CD4-positive, alpha-beta T cell treated with Interleukin-6 at 100 ng/mL for 8 hours (primary cell): ENCODE measurements at regions not wholly inside any gene's neighbourhood (a gene's known extent, or its start where the extent isn't known, plus 50 kb on each side); places are given as distances from the start of the nearest gene placed in this dataset.
A peak's percentile ranks its signal among the peaks of the same experiment; 100 is the strongest.

Experiments
- DNase-seq: peaks from one replicate; pipeline ENCODE4 v3.0.0-alpha.2; 2020; ENCODE audit warnings: mixed read lengths, low spot score

DNA sequence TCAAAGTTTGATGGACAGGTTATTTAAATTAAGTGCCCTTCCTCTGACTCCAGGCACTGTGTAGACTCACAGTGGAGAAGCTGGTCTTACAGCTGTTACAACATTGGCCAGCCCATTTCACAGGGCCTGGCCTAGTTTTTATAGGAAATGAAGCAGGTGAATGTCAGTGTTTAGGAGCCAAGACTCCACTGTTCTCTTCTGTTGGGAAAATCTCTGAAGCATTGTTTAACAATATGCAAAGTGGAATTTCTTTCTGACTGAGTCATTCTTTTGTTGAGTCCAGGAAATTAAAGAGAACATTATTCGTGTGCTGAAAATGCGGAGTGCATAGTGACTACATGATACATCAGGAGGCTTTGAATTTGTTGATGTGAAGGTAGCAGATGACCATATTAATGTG, 64.7 kb downstream of the ARRDC4 start:
- no peak for DNase-seq

DNA sequence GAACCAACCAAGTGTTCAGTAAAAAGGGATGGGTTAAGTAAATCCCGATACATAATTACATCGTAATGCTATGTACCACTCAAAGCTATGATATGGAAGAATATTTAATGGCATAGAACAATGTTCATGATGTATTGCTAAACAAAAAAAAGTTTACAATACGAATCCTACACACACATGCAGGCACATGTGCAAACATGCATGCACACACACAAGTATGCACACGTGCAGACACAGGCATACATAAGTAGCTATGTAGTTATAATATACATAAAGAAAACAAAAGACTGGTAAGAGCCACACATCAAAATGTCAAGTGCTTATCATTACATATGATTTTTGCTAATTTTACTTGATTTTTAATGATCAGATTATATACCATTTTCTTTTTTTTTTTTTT, 74.2 kb downstream of the ARRDC4 start:
- no peak for DNase-seq

DNA sequence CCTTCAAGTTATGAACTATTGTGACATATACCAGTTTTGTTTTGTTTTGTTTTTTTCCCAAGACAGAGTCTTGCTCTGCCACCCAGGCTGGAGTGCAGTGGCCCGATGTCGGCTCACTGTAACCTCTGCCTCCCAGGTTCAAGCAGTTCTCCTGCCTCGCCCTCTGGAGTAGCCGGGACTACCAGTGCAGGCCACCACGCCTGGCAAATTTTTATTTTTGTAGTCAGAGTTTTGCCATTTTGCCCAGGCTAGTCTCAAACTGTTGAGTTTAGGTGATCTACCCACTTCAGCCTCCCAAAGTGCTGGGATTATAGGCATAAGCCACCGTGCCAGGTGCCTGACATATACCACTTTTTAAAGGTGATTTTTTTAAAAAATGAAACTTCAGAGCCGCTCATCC, 74.6 kb downstream of the ARRDC4 start:
- DNase-seq = no peak

DNA sequence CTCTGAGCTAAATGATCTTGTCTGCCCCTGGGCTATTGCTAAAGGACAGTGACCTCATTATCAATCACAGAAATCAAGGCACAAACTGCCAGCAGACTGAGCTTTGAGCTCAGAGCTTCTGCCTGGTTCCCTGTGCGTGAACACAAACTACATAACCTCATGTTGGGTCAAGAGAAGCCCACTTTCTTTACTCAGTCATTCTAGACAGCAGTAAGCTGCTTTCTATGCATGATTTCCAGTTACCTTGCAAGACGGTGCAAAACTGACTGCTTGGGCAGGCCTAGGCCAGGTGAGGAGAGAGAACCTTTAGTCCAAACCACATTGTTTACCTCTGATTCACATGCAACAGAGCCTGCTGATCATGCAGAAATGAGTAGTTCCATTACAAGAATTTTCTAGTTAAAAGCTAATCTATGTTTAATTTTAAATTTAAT, 75.1 kb downstream of the ARRDC4 start:
- DNase-seq = no peak

DNA sequence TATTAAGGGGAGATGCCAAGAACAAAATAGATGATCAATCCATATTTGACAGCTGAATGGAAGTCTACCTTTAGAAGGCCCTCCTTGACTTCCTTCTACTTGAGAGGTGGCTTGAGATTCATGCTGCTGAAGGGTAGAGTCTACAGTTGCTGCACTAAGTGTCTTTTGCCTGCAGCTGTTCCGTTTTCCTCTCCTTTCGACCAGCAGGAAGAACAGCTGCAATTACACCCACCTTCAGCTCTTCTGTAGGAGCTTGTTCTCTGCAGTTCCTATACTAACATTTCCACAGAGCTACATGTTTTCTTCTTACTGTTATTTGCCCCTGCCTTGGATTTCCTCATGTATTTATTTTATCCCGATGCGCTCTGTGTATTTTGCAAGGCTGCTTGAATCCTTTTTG, 79.1 kb downstream of the ARRDC4 start:
- DNase-seq = no peak

DNA sequence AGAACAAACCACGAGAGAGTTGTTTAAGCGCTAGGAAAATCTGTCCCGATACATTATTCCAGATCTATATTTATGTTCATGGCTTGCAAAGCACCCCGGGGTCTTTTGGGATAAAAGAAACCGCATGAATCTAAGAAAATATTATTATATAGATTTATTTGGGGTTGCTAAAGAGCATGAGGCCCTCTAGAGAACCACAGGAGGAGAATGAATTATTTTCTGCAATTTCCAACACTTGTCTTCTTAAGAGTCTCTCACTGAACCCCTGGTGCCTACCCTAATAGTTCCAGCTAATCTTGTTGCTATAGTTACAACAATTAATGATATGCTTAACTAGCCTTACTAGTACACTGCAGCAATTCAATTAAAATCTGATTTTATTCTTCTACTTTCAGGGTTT, 79.6 kb downstream of the ARRDC4 start:
- no peak for DNase-seq

DNA sequence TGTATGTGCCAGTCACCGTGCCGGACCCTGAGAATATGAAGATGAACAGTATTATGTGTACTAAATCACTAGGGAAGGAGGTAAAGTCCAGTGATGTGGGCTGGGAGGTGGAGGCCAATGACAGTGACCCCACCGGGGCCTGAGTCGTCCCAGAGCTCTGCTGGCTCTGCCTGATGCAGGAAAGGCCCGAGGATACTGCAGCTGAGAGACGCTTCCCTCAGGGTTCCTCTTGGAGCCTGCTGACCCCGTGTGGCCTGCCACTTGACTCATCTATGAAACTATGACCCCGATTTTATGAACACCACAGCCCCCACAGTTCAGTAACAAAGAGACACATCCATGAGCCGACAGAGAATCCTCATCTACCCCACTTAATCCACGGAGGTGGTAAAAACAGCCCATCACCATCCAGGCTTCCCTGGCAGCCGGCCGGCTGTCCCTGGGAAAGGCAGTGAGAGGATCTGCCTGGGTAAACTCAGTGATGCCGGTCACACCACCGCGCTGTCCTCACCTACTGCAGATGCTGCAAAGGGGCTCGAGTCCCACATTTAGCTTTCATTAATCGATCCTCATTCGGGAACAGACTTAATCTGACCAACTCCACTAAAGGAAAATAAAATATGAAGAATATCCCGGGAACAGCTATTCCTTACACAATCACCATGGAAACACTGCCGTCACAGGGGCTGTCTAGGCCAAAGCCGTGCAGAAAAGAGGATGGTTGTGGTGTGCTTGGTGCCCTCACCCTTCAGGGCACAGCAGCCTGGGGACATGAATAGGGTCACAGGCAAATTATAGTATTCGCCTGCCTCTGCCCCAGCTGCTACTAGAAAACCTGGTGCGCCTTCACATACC, 82.9 kb downstream of the ARRDC4 start:
- DNase-seq = no peak

DNA sequence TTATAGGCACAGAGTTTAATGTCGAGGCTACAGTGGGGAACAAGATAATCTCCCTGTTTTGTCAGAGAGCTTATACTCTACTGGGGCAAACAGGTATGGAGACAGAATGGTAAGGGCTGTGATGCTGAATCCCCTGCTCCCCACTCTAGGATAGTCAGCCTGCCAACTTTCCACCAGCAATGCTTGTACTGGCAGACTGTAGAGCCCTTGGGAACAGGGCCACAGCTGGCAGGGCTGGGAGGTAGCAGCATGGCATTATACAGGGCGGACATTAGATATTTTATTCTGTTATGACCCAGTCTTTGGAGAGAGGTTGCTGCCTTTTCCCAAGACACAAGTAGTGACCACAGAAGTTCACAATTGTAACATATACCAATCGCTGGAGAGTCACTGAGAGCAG, 91.2 kb downstream of the ARRDC4 start:
- no peak for DNase-seq

DNA sequence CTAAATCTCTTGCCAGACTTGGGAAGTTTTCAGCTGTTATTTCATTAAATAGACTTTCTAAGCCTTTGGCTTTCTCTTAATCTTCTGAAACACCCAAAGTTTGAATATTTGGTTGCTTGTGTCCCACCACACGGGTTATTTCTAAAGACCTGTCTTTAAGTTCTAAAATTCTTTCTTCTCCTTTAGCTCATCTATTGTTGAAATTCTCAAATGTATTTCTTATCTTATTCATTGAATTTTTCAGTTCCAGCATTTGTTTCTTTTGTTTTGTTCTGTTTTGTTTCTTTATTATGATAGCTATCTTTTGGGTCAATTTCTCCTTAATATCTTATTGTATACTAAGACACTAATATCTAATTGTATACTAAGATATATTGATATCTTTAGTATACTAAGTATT, 97.0 kb downstream of the ARRDC4 start:
- DNase-seq = no peak

DNA sequence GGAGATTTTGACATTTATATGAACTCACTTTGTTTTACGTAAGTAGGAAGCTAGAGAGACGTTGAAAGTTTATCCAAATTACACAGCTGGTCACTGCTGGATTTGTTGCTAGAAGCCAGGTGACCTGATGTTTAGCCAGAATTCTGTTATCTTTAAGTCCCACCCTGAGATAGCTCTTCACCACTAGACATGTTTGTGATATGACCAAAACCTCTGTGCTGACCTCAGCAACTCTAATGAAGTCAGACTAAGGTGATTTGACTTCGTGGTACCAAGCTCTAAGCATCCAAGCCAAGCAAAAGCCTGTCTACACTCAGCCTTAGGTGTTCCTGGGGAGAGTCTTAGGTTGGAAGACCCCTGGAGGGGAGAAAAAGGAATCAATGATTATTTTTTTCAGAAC, 102.4 kb downstream of the ARRDC4 start:
- no peak for DNase-seq

DNA sequence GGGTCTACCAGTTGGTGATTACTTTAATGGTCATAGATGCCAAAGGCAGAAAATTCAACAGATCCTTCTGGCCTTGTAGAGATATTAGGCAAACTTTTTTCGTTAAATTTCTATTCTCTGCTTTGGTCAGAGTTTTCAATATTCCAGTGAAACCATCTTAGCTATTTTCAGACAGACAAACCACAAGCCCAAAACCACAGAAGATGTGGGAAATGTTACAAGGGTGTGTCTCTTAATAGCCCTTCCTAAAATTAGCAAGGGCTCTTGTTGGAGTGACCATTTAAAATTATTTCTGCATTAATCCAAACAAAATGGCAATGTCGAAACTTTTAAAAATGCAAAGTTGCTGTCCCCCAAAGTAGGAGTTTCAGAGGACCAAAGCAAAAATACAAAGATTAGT, 102.8 kb downstream of the ARRDC4 start:
- DNase-seq = no peak

DNA sequence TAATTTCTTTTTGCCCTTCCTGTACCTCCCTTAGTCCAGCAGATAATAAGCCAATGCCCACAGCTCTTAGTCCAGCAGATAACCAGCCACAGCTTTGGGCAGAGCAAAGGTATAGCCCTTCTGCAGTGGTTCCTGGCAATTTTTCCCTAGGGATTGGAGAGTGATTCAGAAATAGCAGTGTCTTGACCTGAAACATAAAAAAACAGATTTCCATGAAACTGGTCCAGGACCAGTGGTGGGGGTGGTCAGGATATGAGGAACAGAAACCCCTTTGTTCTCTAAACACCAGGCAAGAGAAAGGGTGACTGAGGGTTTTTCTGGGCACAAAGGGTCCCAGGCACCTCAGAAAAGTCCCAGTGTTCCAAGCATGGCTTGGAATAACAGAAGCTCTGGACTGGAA, 103.4 kb downstream of the ARRDC4 start:
- DNase-seq = no peak

DNA sequence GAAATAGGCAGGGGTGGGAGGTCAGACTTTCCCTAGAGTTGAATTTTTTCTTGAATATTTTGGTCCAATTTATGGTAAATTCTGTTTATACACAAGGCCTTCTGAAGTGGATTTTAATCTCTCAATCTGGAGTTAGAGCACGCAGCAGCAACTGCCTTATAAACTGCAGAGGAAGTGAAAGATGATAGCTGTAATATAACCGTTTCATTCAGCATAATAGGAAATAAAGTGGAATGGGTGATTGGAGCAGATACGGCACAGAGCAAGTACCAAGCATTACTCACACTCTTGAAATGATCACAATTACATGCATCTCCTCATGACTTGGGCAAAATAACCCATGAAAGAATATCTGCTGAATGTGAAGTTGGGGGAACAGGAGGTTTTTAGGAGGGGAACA, 106.8 kb downstream of the ARRDC4 start:
- DNase-seq = no peak

DNA sequence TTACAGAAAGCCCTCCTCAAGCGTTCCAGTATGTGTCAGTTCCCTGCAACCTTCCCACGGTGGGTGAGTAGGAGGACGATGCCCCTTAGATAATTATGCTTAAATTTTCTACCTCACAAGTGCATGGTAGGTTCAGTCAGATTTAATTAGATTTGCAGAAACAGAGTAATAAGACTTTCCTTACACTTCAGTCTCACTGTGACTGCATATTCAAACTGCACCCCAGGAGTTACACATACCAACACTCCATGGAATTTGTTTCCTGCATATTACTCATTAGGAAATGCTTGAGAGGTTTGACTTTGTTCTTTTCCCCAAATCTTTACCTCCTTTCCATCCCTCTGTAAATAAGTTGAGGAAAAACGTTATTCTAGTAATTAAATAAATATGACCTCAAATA, 108.8 kb downstream of the ARRDC4 start:
- DNase-seq = no peak

DNA sequence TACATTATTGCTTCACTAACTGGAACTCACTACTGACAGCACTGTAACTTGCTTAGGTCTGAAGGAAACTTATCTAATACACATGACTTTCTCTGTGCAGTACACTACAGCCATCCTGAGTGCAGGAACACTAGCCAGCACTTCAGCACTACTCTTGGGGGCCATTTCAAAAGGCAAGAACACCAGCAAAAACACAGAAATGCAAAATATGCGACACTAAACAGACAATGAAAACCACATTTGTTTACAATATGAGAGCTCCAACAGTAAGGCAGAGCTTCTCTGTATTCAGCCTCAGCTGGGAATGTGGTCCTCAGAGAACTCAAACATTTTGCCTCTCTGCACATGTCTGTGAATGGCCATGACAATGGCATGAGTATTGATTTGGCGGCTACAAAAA, 109.6 kb downstream of the ARRDC4 start:
- DNase-seq = no peak

DNA sequence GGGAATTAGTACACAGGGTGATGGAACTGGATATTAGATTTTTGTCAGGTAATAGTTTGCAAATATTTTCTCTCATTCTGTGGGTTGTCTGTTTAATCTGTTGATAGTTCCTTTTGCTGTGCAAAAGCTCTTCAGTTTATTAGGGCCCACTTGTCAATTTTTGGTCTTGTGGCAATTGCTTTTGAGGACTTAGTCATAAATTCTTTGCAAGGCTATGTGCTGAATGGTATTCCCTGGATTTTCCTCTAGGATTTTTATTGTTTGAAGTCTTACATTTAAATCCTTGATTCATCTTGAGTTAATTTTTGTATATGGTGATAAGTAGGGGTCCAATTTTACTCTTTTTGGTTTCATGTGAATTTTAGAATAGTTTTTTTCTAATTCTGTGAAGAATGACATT, 111.3 kb downstream of the ARRDC4 start:
- DNase-seq = no peak

DNA sequence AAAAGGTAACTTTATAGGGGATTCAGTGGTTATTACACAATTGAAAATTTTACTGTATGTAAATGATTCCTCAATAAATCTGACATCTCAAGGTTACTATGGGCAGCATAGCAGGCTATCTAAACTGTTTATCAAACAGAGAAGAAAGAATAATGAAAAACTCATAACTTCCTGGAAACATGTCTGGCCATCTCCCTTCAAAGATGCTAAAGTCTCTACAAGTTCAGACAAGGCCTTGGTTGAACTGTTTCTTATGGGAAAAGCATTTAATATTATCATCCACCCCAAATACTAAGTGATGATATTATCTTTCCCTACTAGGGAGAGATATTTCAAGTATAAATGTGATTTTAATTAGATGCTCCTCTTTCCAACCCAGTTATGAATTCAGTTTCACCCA, 114.9 kb downstream of the ARRDC4 start:
- DNase-seq = no peak

DNA sequence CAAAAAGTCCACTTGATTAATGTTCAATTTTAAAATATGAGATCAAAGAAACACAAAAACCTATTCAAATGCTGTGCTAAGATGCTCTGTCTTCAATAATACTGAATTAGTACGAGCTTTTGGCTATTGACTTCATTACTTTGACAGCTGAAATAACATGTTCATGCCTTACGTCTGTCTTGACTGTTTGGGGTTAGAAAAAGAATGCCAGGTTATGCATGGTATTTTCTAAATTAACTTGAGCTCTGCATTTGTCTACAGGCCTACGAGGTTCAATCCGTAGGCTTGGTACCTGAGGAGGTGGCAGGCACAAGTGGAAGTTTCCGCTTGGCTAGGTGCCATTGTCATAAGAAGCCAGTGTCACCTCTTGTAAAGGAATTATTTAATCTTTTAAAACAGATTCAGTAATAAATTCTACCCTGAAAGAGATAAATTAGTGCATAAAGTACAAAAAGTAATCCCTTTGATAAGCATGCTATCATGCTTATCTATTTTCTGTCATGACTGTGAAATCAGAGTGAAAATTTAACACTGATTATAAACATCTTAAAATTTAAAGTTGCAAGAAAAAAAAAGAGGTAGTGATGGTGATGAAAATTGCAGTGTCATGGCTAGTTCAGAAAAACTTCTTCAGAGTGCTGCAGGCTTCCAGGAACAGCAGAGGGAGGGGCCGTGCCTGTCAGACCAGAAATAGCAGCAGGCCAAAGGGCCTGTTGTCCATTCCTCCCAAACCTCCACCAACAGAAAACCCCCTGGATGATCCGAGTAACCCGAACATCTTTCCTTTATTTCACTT, 115.7 kb downstream of the ARRDC4 start:
- no peak for DNase-seq

DNA sequence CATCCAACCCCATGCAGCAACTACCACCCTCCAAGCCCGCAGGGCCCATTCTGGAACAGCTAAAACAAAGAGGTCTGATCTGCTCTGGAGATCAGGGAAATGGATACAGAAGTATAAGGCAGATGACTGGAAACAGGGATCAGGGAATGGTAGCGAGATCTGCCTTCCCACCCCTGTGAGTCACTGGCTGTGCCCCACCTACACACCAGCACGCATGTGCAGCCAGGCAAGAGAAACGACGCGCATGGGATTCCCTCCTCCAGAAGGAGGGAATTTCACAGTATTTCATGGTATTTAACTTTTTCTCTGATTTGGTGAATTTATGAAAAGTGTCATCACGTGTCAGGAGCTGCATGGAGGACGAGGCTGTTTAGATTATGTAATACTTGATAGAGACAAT, 116.7 kb downstream of the ARRDC4 start:
- DNase-seq = no peak

DNA sequence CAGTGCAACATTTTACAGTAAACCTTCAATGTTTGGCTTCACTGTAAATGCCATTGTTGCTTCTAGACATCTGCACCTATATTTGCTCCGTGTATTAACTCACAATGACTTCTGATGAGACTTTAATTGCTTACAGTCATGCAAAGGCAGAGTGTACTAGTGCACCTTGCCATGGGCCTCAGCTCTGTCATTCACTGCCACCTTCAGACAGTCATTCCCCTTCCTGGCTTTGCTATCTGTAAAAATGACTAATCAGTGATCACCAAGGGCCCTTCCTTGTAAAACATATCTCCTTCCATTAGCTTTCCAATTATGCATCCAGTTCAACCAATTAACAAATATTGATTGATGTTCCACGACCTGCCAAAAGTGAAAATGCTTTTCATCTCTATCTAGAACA, 120.3 kb downstream of the ARRDC4 start:
- no peak for DNase-seq

DNA sequence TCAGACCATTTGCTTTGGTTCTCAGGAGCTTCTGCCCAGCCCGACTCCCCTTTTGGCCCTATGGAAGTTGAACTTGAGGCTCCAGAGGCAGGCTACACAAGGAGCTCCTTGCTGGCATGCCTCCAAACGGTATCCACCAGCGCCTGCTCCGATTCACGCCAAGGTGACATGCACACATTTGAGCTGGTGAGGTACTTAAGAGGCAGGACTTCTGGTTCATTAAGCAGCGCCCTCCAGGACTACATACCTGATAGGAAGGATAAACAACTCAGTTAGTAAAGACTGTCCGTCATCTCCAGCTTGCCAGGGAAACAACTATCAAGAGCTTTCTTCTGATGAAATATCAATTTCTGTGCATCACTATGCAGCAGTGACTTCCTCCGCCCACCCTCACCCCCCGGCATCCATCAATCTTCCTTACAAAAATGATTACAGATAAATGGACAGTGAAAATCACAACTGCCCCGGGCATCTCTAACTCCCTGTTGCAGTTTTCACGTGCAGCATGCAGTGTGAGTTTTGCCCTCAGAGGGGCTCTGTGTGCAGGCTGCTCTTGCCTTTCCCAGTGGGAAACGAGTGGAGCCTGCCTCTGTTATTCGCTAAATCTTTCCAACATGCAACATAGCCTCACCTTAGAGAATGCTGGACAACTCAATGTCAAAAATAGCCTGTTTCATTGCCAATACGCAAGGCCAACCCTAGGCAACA, 122.9 kb downstream of the ARRDC4 start:
- DNase-seq = no peak

DNA sequence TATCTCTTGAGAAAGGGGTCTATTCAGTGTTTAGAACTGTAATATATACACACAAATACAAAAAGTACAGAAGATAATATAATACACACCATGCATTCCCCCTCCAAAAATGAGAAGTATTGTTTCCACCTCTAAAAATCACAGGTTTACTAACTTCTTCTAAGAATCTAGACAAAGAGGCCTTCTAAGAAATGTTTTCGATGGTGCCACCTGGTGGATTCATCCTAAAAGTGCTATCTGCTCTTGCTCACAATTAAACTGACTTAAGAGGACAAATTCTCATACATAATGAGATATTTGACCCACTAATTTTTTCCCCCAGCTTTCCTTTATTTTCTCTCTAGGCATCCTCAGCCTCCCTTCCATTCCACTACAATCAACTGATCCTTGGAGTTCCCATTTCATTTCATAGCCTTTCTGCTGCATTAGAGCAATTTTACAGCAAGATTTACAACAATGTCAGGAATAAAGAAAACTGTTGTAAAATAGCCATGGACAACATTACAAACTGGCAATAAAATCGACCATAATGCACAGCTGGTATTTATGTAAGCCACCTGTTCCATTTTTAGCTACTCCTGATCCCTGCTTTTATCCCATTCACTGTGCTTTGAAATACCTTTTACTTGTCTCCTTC, 124.6 kb downstream of the ARRDC4 start:
- peak; percentile 12 for DNase-seq
